PC-3 (cell line): ENCODE measurements at regions not wholly inside any gene's neighbourhood (a gene's known extent, or its start where the extent isn't known, plus 50 kb on each side); places are given as distances from the start of the nearest gene placed in this dataset.

Experiments
- ATAC-seq: fragments of 200-7000 bp; cut with Tn5 transposase; 2 replicates; pipeline ENCODE4 v1.9.1; 2020; ENCODE audit warnings: mild to moderate bottlenecking, moderate library complexity
- BruUV-seq: library from RNA; stranded (reverse); fragments of 400-500 nt; replicated peaks from 2 replicates; lab custom pipeline; 2021; lab: Mats Ljungman, UMichigan
- CTCF ChIA-PET: fragments of 300-600 bp; sonication (Branson Sonifier 250); formaldehyde crosslinking; loops from one replicate; lab custom pipeline; 2022; ENCODE audit warnings: antibody characterized with exemption; lab: Charles Lee
- POLR2A ChIA-PET: fragments of 300-600 bp; sonication (Branson Sonifier 250); formaldehyde crosslinking; loops from one replicate; lab custom pipeline; 2022; ENCODE audit warnings: antibody characterized with exemption; ENCODE audit not compliant: unreplicated experiment; lab: Charles Lee
- DNase-seq: peaks from one replicate; pipeline ENCODE4 v3.0.0-alpha.2; 2015
- H2AFZ ChIP-seq: fragments of 300-600 bp; sonication (generic); 2 replicates; pipeline ENCODE4 v1.6.0; 2016; ENCODE audit warnings: antibody characterized with exemption, low read length
- H3F3A ChIP-seq: fragments of 300-600 bp; sonication (generic); one replicate; pipeline ENCODE4 v1.6.0; 2017; ENCODE audit warnings: antibody characterized with exemption, low read length, control low read depth, mild to moderate bottlenecking; ENCODE audit not compliant: unreplicated experiment
- H3K27ac ChIP-seq: fragments of 300-600 bp; sonication (generic); 2 replicates; pipeline ENCODE4 v1.5.1; 2016; ENCODE audit warnings: mild to moderate bottlenecking, low read length
- H3K27me3 ChIP-seq: fragments of 300-600 bp; sonication (generic); 2 replicates; pipeline ENCODE4 v1.6.1; 2016; ENCODE audit warnings: low read length, mixed read lengths
- H3K36me3 ChIP-seq: fragments of 300-600 bp; sonication (generic); 2 replicates; pipeline ENCODE4 v1.6.1; 2016; ENCODE audit warnings: low read depth, mixed run types, low read length, mixed read lengths
- H3K4me1 ChIP-seq: fragments of 300-600 bp; sonication (generic); 2 replicates; pipeline ENCODE4 v1.5.1; 2016; ENCODE audit warnings: low read length; ENCODE audit not compliant: insufficient read depth
- H3K4me2 ChIP-seq: fragments of 300-600 bp; sonication (generic); 2 replicates; pipeline ENCODE4 v1.6.0; 2016; ENCODE audit warnings: low read length
- H3K4me3 ChIP-seq: fragments of 300-600 bp; sonication (generic); 2 replicates; pipeline ENCODE4 v1.5.1; 2016; ENCODE audit warnings: mild to moderate bottlenecking, low read length, mixed read lengths
- H3K79me2 ChIP-seq: fragments of 300-600 bp; sonication (generic); 2 replicates; pipeline ENCODE4 v1.6.1; 2017; ENCODE audit warnings: low read length, mixed read lengths
- H3K9ac ChIP-seq: fragments of 300-600 bp; sonication (generic); 2 replicates; pipeline ENCODE4 v1.6.0; 2016; ENCODE audit warnings: mild to moderate bottlenecking, low read length
- H3K9me2 ChIP-seq: fragments of 300-600 bp; sonication (generic); replicated peaks from 2 replicates; pipeline ENCODE4 v1.6.1; 2016; ENCODE audit warnings: mixed run types, low read length, mixed read lengths
- H3K9me3 ChIP-seq: fragments of 300-600 bp; sonication (generic); 2 replicates; pipeline ENCODE4 v1.6.1; 2016; ENCODE audit warnings: low read length, mixed read lengths
- H4K20me1 ChIP-seq: fragments of 300-600 bp; sonication (generic); 2 replicates; pipeline ENCODE4 v1.6.1; 2016; ENCODE audit warnings: low read length, mixed read lengths
- EZH2 ChIP-seq: fragments of 300-600 bp; sonication (generic); IDR thresholded peaks from one replicate; pipeline ENCODE4 v1.6.1; 2017; ENCODE audit warnings: antibody characterized with exemption, mild to moderate bottlenecking, low read length; ENCODE audit not compliant: unreplicated experiment
- EZH2phosphoT487 ChIP-seq: fragments of 300-600 bp; sonication (generic); IDR thresholded peaks from 2 replicates; pipeline ENCODE4 v1.6.1; 2018; ENCODE audit warnings: mild to moderate bottlenecking, antibody characterized with exemption, low read length, borderline replicate concordance
- intact Hi-C: fragments of 100-400 bp; cut with micrococcal nuclease; formaldehyde crosslinking; loops from 2 replicates; pipeline ENCODE4 v1.9.0; 2023
- TF ChIP-seq, protein P1 (sequence below): fragments of 300-600 bp; sonication (generic); conservative IDR thresholded peaks from 2 replicates; pipeline ENCODE4 v1.5.1; 2017; ENCODE audit warnings: antibody characterized with exemption, low read depth, mild to moderate bottlenecking, low read length

DNA sequence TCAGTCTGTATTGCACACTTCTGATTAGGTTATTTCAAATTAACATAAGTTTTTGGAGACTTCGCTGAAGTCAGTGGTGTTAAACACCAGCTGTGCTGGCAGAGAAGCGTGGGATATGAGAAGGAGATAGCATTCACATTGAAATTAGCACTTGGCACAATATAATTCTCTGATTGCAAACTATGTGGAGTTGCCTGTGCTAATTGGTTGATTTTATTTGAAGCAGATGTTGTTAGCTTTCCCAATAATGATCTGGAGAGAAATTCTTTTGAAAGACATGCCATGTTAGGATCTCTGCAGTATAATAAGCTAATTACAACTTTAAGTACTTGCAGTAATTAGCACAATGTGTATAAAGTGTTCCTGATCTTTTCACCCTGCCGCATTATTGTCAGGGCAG is 367.4 kb upstream of the ARX start:
- no peak overlapping the region for H3K4me2 ChIP-seq
- no peak for ATAC-seq

DNA sequence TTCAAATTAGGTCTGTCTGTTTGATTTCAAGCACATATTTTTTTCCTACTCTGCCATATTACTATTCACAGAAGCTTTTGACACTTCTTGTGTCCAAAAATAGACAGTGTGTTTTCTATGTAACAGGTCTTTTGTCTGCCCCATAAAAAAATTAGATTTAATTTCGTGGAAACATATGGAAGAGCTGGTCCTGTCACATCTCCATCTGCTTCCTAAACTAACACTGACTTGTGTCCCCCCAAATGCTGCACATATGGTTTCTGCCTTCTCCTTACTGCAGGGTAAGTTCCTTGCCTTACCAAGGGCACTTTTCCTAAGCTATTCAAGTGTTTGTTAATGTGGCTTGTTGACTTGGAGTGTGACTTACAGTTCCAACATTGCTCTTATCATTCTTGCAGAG is 340.7 kb upstream of the ARX start:
- H3K27me3 ChIP-seq: no peaks in the 10 kb centered on the region
- H4K20me1 ChIP-seq: no peaks in the 10 kb centered on the region
- H3K9me2 ChIP-seq: no peaks in the 10 kb centered on the region
- H3K27ac ChIP-seq: no peak overlapping the region
- no peaks in the 10 kb centered on the region for H3K9me3 ChIP-seq
- H3K79me2 ChIP-seq: no peaks in the 10 kb centered on the region
- BruUV-seq: no TSS peak
- no peaks in the 10 kb centered on the region for H3K4me1 ChIP-seq
- POLR2A ChIA-PET: no interaction called here
- no peak for TF ChIP-seq EZH2
- TF ChIP-seq EZH2phosphoT487: no peak
- TF ChIP-seq, protein P1, sequence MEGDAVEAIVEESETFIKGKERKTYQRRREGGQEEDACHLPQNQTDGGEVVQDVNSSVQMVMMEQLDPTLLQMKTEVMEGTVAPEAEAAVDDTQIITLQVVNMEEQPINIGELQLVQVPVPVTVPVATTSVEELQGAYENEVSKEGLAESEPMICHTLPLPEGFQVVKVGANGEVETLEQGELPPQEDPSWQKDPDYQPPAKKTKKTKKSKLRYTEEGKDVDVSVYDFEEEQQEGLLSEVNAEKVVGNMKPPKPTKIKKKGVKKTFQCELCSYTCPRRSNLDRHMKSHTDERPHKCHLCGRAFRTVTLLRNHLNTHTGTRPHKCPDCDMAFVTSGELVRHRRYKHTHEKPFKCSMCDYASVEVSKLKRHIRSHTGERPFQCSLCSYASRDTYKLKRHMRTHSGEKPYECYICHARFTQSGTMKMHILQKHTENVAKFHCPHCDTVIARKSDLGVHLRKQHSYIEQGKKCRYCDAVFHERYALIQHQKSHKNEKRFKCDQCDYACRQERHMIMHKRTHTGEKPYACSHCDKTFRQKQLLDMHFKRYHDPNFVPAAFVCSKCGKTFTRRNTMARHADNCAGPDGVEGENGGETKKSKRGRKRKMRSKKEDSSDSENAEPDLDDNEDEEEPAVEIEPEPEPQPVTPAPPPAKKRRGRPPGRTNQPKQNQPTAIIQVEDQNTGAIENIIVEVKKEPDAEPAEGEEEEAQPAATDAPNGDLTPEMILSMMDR: no peak
- H3K4me3 ChIP-seq: no peak overlapping the region
- H3K36me3 ChIP-seq: no peaks in the 10 kb centered on the region
- H3K4me2 ChIP-seq: no peak overlapping the region
- DNase-seq (no peak), ATAC-seq (no peak)
- H3F3A ChIP-seq: no peaks in the 10 kb centered on the region
- CTCF ChIA-PET: no interaction called here
- no peak overlapping the region for H2AFZ ChIP-seq
- no peak overlapping the region for H3K9ac ChIP-seq
- intact Hi-C loops: no loop called here

More for the DNA sequence above, 367.4 kb upstream of the ARX start:
- CTCF ChIA-PET: no interaction called here
- H3K9ac ChIP-seq: no peak overlapping the region
- H2AFZ ChIP-seq: no peak overlapping the region
- H3K36me3 ChIP-seq: no peaks in the 10 kb centered on the region
- no peaks in the 10 kb centered on the region for H4K20me1 ChIP-seq
- POLR2A ChIA-PET: no interaction called here
- intact Hi-C loops: no loop called here
- H3K4me3 ChIP-seq: no peak overlapping the region
- BruUV-seq: no TSS peak
- no peaks in the 10 kb centered on the region for H3K27me3 ChIP-seq
- no peak overlapping the region for H3K27ac ChIP-seq
- no peaks in the 10 kb centered on the region for H3K9me3 ChIP-seq
- DNase-seq: no peak
- no peak for TF ChIP-seq EZH2phosphoT487
- no peaks in the 10 kb centered on the region for H3K79me2 ChIP-seq
- H3K9me2 ChIP-seq: no peaks in the 10 kb centered on the region
- no peaks in the 10 kb centered on the region for H3F3A ChIP-seq
- H3K4me1 ChIP-seq: no peaks in the 10 kb centered on the region

DNA sequence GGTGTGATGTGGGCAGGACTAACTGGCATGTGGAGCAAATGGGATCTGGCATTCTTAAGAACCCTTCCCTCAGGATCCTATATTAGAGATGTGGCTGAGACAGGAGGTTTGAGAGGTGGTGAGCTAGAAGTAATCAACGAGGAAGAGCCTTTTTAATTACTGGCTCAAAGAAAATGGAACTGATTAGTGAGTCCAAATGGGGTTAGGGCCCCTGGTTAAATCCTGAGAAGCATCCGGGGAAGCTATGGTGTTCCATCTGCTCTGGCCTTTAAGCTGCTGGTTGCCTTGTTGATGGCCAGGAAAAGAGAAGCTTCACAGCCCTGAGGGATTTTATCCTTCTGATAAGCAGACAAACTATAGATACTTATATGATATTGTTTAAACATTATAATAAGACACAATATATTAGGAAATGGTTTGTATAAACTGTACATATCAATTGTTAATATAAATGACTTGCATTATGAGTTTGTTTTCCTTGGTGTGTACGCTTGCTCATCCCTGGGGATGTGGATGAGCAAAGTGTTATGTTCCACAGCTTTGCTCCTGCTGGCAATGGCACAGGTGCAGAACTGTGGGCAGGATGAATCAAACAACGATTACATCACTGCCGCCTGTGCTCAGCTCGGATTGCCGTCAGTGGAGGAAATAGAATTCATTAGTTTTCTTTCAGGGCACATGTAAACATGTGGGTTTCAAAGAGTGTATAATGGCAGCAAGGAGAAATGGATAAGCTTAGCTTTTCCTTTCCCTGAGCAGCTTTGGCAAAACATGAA is 328.6 kb upstream of the ARX start:
- ChIA-PET CTCF (no interaction called here), POLR2A (no interaction called here)
- no peaks in the 10 kb centered on the region for H3F3A ChIP-seq
- no peak overlapping the region for H3K4me2 ChIP-seq
- no peak overlapping the region for H2AFZ ChIP-seq
- TF ChIP-seq EZH2 (no peak), EZH2phosphoT487 (no peak)
- TF ChIP-seq, protein P1: no peak
- H3K36me3 ChIP-seq: no peaks in the 10 kb centered on the region
- intact Hi-C loops: no loop called here
- BruUV-seq: no TSS peak
- no peaks in the 10 kb centered on the region for H3K79me2 ChIP-seq
- no peaks in the 10 kb centered on the region for H4K20me1 ChIP-seq
- H3K9me2 ChIP-seq: no peaks in the 10 kb centered on the region
- H3K4me3 ChIP-seq: no peak overlapping the region
- no peak overlapping the region for H3K27ac ChIP-seq
- H3K9me3 ChIP-seq: no peaks in the 10 kb centered on the region
- DNase-seq (no peak), ATAC-seq (no peak)
- H3K4me1 ChIP-seq: no peaks in the 10 kb centered on the region
- no peaks in the 10 kb centered on the region for H3K27me3 ChIP-seq
- H3K9ac ChIP-seq: no peak overlapping the region
